ENCODE measurements at regions not wholly inside any gene's neighbourhood (a gene's known extent, or its start where the extent isn't known, plus 50 kb on each side); places are given as distances from the start of the nearest gene placed in this dataset.

DNA sequence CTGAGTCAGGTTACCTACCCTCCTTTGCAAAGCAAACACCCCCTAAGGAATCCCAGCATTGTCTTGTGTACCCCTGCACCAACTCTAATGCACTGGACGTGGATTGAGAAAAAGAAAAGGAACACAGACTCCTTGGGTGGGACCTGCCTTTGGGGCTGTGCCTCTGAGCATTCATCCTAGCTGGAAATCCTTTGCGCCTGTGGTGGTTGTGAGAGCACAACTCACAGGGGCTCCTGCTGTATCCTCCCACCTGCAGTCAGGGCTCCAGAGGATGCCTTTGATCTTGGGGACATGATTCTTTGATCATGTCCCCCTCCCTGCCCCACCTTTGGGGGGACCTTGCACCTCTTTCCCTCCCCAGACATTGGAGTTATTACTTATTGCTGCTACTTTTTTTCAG is 338.5 kb downstream of the GADD45G start:
- intact Hi-C loops (cut with micrococcal nuclease; ENCODE audit: unreplicated experiment), result no loop called here
- peaks cover 2% of the 10 kb centered on the region for H3K27me3 ChIP-seq (replicated peaks; ENCODE audit: insufficient read depth, low read depth, low read length, poor library complexity)
- no peaks in the 10 kb centered on the region for H3K36me3 ChIP-seq (ENCODE audit: insufficient read depth, low read length, poor library complexity, severe bottlenecking)
- no peak for TF ChIP-seq EZH2 (IDR thresholded peaks at IDR 0.05; ENCODE audit: borderline replicate concordance, low read depth, low read length, poor library complexity, severe bottlenecking)
- TF ChIP-seq, protein P1, sequence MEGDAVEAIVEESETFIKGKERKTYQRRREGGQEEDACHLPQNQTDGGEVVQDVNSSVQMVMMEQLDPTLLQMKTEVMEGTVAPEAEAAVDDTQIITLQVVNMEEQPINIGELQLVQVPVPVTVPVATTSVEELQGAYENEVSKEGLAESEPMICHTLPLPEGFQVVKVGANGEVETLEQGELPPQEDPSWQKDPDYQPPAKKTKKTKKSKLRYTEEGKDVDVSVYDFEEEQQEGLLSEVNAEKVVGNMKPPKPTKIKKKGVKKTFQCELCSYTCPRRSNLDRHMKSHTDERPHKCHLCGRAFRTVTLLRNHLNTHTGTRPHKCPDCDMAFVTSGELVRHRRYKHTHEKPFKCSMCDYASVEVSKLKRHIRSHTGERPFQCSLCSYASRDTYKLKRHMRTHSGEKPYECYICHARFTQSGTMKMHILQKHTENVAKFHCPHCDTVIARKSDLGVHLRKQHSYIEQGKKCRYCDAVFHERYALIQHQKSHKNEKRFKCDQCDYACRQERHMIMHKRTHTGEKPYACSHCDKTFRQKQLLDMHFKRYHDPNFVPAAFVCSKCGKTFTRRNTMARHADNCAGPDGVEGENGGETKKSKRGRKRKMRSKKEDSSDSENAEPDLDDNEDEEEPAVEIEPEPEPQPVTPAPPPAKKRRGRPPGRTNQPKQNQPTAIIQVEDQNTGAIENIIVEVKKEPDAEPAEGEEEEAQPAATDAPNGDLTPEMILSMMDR (conservative IDR thresholded peaks at IDR 0.05; ENCODE audit: low read depth, low read length), result no peak
- H3K9me3 ChIP-seq (ENCODE audit: low read depth, low read length, poor library complexity, severe bottlenecking), result no peaks in the 10 kb centered on the region
- H3K4me3 ChIP-seq (ENCODE audit: low read depth, low read length, poor library complexity, severe bottlenecking), result no peak overlapping the region
- ChIA-PET POLR2A (ENCODE audit: low non-redundant PET) (no interaction called here), CTCF (no interaction called here)
- H3K4me1 ChIP-seq (ENCODE audit: insufficient read depth, low read length, poor library complexity, severe bottlenecking), result no peaks in the 10 kb centered on the region
- BruUV-seq (replicated peaks), result no TSS peak
- no peak overlapping the region for H3K27ac ChIP-seq (ENCODE audit: low read depth, low read length, poor library complexity, severe bottlenecking)
- DNase-seq (ENCODE audit: low spot score), result no peak

DNA sequence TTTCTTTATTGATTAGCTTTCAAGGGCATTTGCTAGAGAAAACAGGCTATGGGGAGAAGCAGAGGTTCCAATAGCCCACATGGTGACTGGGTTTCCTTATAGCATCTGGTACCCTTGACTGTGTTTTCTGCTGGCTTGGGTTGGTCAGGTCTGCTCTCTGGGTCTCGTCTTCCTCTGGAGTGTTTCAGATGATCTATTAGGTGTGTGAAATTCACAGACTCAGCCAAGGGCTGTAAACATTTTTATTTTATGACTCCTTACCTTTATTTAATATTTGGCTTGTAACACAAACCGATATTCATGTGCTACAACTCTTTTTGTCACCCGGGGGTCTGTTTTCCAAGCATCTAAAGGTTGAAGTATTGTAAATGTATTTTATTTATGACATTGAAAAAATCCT is 338.9 kb downstream of the GADD45G start:
- TF ChIP-seq EZH2 (IDR thresholded peaks at IDR 0.05; ENCODE audit: borderline replicate concordance, low read depth, low read length, poor library complexity, severe bottlenecking), result no peak
- Histone ChIP-seq H3K9me3 (ENCODE audit: low read depth, low read length, poor library complexity, severe bottlenecking) (no peaks in the 10 kb centered on the region), H3K27ac (ENCODE audit: low read depth, low read length, poor library complexity, severe bottlenecking) (no peak overlapping the region), H3K36me3 (ENCODE audit: insufficient read depth, low read length, poor library complexity, severe bottlenecking) (no peaks in the 10 kb centered on the region), H3K4me1 (ENCODE audit: insufficient read depth, low read length, poor library complexity, severe bottlenecking) (no peaks in the 10 kb centered on the region), H3K27me3 (replicated peaks; ENCODE audit: insufficient read depth, low read depth, low read length, poor library complexity) (no peaks in the 10 kb centered on the region), H3K4me3 (ENCODE audit: low read depth, low read length, poor library complexity, severe bottlenecking) (no peak overlapping the region)
- CTCF ChIA-PET, result no interaction called here
- DNase-seq (ENCODE audit: low spot score), result no peak
- no TSS peak for BruUV-seq (replicated peaks)
- POLR2A ChIA-PET (ENCODE audit: low non-redundant PET), result no interaction called here
- intact Hi-C loops (cut with micrococcal nuclease; ENCODE audit: unreplicated experiment), result no loop called here

DNA sequence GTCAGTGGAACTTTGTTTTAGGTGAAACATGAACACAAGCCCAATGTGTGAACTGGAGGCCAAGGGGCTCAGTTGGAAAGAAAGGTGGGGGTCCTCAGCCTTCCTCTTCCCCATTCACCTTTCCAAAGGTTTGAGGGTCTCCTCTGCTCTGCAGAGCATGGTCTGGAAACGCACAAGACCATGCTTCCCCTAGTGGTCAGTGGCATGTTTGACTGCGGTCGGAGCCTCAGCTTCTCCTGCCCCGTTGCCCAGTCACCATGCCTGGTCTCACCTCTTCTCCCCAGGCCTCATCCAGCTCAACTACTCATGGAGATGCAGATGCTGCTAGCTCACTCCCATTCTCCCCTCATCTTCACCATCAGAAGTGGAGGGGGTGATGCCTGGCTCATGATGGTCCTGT is 340.3 kb downstream of the GADD45G start:
- TF ChIP-seq, protein P1 (conservative IDR thresholded peaks at IDR 0.05; ENCODE audit: low read depth, low read length), result no peak
- TF ChIP-seq EZH2 (IDR thresholded peaks at IDR 0.05; ENCODE audit: borderline replicate concordance, low read depth, low read length, poor library complexity, severe bottlenecking), result no peak
- intact Hi-C loops (cut with micrococcal nuclease; ENCODE audit: unreplicated experiment), result no loop called here
- BruUV-seq (replicated peaks), result no TSS peak
- no peaks in the 10 kb centered on the region for H3K4me1 ChIP-seq (ENCODE audit: insufficient read depth, low read length, poor library complexity, severe bottlenecking)
- DNase-seq (ENCODE audit: low spot score), result no peak
- CTCF ChIA-PET, result no interaction called here
- H3K27me3 ChIP-seq (replicated peaks; ENCODE audit: insufficient read depth, low read depth, low read length, poor library complexity), result no peaks in the 10 kb centered on the region
- no peak overlapping the region for H3K4me3 ChIP-seq (ENCODE audit: low read depth, low read length, poor library complexity, severe bottlenecking)
- POLR2A ChIA-PET (ENCODE audit: low non-redundant PET), result no interaction called here
- H3K9me3 ChIP-seq (ENCODE audit: low read depth, low read length, poor library complexity, severe bottlenecking), result no peaks in the 10 kb centered on the region
- H3K27ac ChIP-seq (ENCODE audit: low read depth, low read length, poor library complexity, severe bottlenecking), result no peak overlapping the region
- no peaks in the 10 kb centered on the region for H3K36me3 ChIP-seq (ENCODE audit: insufficient read depth, low read length, poor library complexity, severe bottlenecking)

DNA sequence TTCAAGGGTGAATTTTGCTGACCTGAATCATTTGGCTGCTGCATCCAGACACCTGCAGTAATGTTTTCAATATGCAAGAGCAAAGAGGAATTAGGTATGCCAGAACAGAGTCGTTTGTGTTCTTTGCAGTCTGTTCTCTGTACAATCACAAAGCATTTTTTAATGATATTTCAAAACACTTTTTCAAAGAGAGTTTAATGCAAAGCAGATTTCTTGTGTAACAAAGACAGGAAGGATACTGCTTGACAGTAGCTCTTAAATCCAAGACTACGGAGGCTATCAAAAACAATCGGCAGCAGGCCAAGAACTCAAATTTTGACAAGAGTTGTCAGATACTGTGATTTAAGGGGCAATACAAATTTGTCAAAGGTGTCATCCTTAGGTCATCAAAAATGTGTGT is 341.9 kb downstream of the GADD45G start:
- ChIA-PET POLR2A (ENCODE audit: low non-redundant PET) (no interaction called here), CTCF (no interaction called here)
- TF ChIP-seq, protein P1 (conservative IDR thresholded peaks at IDR 0.05; ENCODE audit: low read depth, low read length), result no peak
- no peak for TF ChIP-seq EZH2 (IDR thresholded peaks at IDR 0.05; ENCODE audit: borderline replicate concordance, low read depth, low read length, poor library complexity, severe bottlenecking)
- H3K4me3 ChIP-seq (ENCODE audit: low read depth, low read length, poor library complexity, severe bottlenecking), result no peak overlapping the region
- intact Hi-C loops (cut with micrococcal nuclease; ENCODE audit: unreplicated experiment), result no loop called here
- no peaks in the 10 kb centered on the region for H3K27me3 ChIP-seq (replicated peaks; ENCODE audit: insufficient read depth, low read depth, low read length, poor library complexity)
- H3K9me3 ChIP-seq (ENCODE audit: low read depth, low read length, poor library complexity, severe bottlenecking), result no peaks in the 10 kb centered on the region
- BruUV-seq (replicated peaks), result no TSS peak
- H3K27ac ChIP-seq (ENCODE audit: low read depth, low read length, poor library complexity, severe bottlenecking), result no peak overlapping the region
- DNase-seq (ENCODE audit: low spot score), result no peak
- no peaks in the 10 kb centered on the region for H3K4me1 ChIP-seq (ENCODE audit: insufficient read depth, low read length, poor library complexity, severe bottlenecking)
- H3K36me3 ChIP-seq (ENCODE audit: insufficient read depth, low read length, poor library complexity, severe bottlenecking), result no peaks in the 10 kb centered on the region
